H1 (cell line): ENCODE measurements at regions not wholly inside any gene's neighbourhood (a gene's known extent, or its start where the extent isn't known, plus 50 kb on each side); places are given as distances from the start of the nearest gene placed in this dataset.

ENCODE experiments used
- CTCF ChIA-PET: fragments of 300-600 bp; sonication (Branson Sonifier 250); formaldehyde crosslinking; loops from one replicate; lab custom pipeline; 2021; ENCODE audit not compliant: partially characterized antibody; lab: Charles Lee
- POLR2A ChIA-PET: fragments of 300-600 bp; sonication (Branson Sonifier 250); formaldehyde crosslinking; loops from one replicate; lab custom pipeline; 2021; ENCODE audit warnings: inconsistent platforms; ENCODE audit not compliant: partially characterized antibody; lab: Charles Lee
- DNase-seq, 2 experiments: peaks; one replicate each; pipeline versions ENCODE4 v3.0.0 to v3.0.0-alpha.2; 2010 to 2022; ENCODE audit warnings: low spot score in 2 of 2, low read depth in 1 of 2, mixed read lengths in 1 of 2
- FAIRE-seq: peaks from 2 replicates; lab custom pipeline; 2011; peaks lifted over from hg19 to GRCh38; lab: Jason Lieb, UNC
- H2AFZ ChIP-seq: 2 replicates; pipeline ENCODE4 v1.8.1; 2012; ENCODE audit warnings: low read length, inconsistent platforms
- H2AK5ac ChIP-seq: 2 replicates; pipeline ENCODE4 v1.6.1; 2013; ENCODE audit warnings: low read depth, low read length
- H2BK120ac ChIP-seq: replicated peaks from 2 replicates; pipeline ENCODE3; 2013; ENCODE audit warnings: low read depth, low read length, inconsistent platforms
- H2BK12ac ChIP-seq: 2 replicates; pipeline ENCODE4 v1.6.1; 2013; ENCODE audit warnings: low read depth, low read length
- H2BK15ac ChIP-seq: 2 replicates; pipeline ENCODE4 v1.6.1; 2013; ENCODE audit warnings: low read length
- H2BK20ac ChIP-seq: 2 replicates; pipeline ENCODE4 v1.6.1; 2013; ENCODE audit warnings: low read length
- H2BK5ac ChIP-seq: 2 replicates; pipeline ENCODE4 v1.6.1; 2013; ENCODE audit warnings: low read depth, low read length
- H3K14ac ChIP-seq: 2 replicates; pipeline ENCODE4 v1.6.1; 2013; ENCODE audit warnings: inconsistent platforms; ENCODE audit not compliant: insufficient read length
- H3K18ac ChIP-seq: 2 replicates; pipeline ENCODE4 v1.6.1; 2013; ENCODE audit warnings: low read length; ENCODE audit errors: extremely low read depth
- H3K23ac ChIP-seq: 2 replicates; pipeline ENCODE4 v1.6.1; 2013; ENCODE audit warnings: inconsistent platforms; ENCODE audit not compliant: insufficient read length
- H3K23me2 ChIP-seq: 2 replicates; pipeline ENCODE4 v1.6.1; 2013; ENCODE audit warnings: low read depth, low read length
- H3K27ac ChIP-seq: 2 replicates; pipeline ENCODE4 v1.6.1; 2011; ENCODE audit warnings: low read depth, low read length, inconsistent platforms
- H3K27me3 ChIP-seq, 4 experiments: replicated peaks in 1 of 4; 1 replicate in 1 of 4; 2 replicates in 3 of 4; pipeline versions ENCODE4 v1.6.1 to v1.8.1; 2011 to 2013; ENCODE audit warnings: low read length in 3 of 4, mild to moderate bottlenecking in 3 of 4, inconsistent platforms in 2 of 4, mixed read lengths in 2 of 4, moderate library complexity in 1 of 4; ENCODE audit not compliant: control insufficient read depth in 3 of 4, insufficient read depth in 3 of 4; ENCODE audit errors: extremely low read depth in 1 of 4
- H3K36me3 ChIP-seq, 4 experiments: 2 replicates each; pipeline versions ENCODE4 v1.6.1 to v1.8.1; 2011 to 2013; ENCODE audit warnings: mild to moderate bottlenecking in 4 of 4, low read length in 3 of 4, moderate library complexity in 2 of 4, control low read depth in 1 of 4, inconsistent platforms in 1 of 4; ENCODE audit not compliant: insufficient read depth in 4 of 4, control insufficient read depth in 2 of 4
- H3K4ac ChIP-seq: replicated peaks from 2 replicates; pipeline ENCODE3; 2013; ENCODE audit warnings: low read length, low read depth, mixed read lengths, inconsistent platforms; ENCODE audit not compliant: insufficient read length
- H3K4me1 ChIP-seq, 4 experiments: replicated peaks in 1 of 4; 1 replicate in 1 of 4; 2 replicates in 3 of 4; pipeline versions ENCODE4 v1.6.1 to v1.8.1; 2011 to 2013; ENCODE audit warnings: low read length in 3 of 4, inconsistent platforms in 2 of 4, mixed read lengths in 1 of 4; ENCODE audit not compliant: insufficient read depth in 4 of 4, control insufficient read depth in 3 of 4
- H3K4me2 ChIP-seq, 2 experiments: 2 replicates each; pipeline versions ENCODE4 v1.6.1 to v1.8.1; 2011 to 2013; ENCODE audit warnings: low read depth in 2 of 2, low read length in 2 of 2, control low read depth in 1 of 2, inconsistent platforms in 1 of 2, mild to moderate bottlenecking in 1 of 2; ENCODE audit not compliant: insufficient read depth in 1 of 2
- H3K4me3 ChIP-seq, 4 experiments: fragments of 200-600, 300-600 bp in 1 of 4; sonication (generic), shearing (Covaris generic), sonication (Bioruptor Twin) in 1 of 4; 2 replicates each; pipeline versions ENCODE4 v1.5.1 to v1.8.1; 2011 to 2016; ENCODE audit warnings: low read length in 4 of 4, low read depth in 3 of 4, control low read depth in 2 of 4, inconsistent platforms in 2 of 4, mild to moderate bottlenecking in 2 of 4, mixed read lengths in 1 of 4, moderate library complexity in 1 of 4; ENCODE audit not compliant: insufficient read depth in 2 of 4; ENCODE audit errors: extremely low read depth in 1 of 4
- H3K56ac ChIP-seq: replicated peaks from 2 replicates; pipeline ENCODE3; 2013; ENCODE audit warnings: low read depth, mild to moderate bottlenecking, mixed read lengths, low read length, inconsistent platforms; ENCODE audit not compliant: insufficient read length
- H3K79me1 ChIP-seq: 2 replicates; pipeline ENCODE4 v1.6.1; 2013; ENCODE audit warnings: low read depth, low read length, control low read depth
- H3K79me2 ChIP-seq, 2 experiments: 2 replicates each; pipeline versions ENCODE4 v1.6.1 to v1.8.1; 2012 to 2013; ENCODE audit warnings: low read length in 2 of 2, mild to moderate bottlenecking in 2 of 2, inconsistent platforms in 1 of 2; ENCODE audit not compliant: insufficient read depth in 2 of 2, control insufficient read depth in 1 of 2
- H3K9ac ChIP-seq, 4 experiments: replicated peaks in 1 of 4; 1 replicate in 1 of 4; 2 replicates in 3 of 4; pipeline versions ENCODE4 v1.6.1 to v1.8.1; 2011 to 2013; ENCODE audit warnings: low read depth in 3 of 4, low read length in 3 of 4, control low read depth in 2 of 4, mild to moderate bottlenecking in 2 of 4, moderate library complexity in 2 of 4, inconsistent platforms in 1 of 4; ENCODE audit errors: extremely low read depth in 1 of 4
- H3K9me3 ChIP-seq, 2 experiments: 2 replicates each; pipeline versions ENCODE4 v1.6.1 to v1.8.1; 2012 to 2013; ENCODE audit warnings: mild to moderate bottlenecking in 2 of 2, moderate library complexity in 2 of 2, control low read depth in 1 of 2, inconsistent platforms in 1 of 2, low read depth in 1 of 2, low read length in 1 of 2, mixed read lengths in 1 of 2; ENCODE audit not compliant: insufficient read depth in 2 of 2
- H4K20me1 ChIP-seq, 2 experiments: replicated peaks in 1 of 2; 2 replicates each; pipeline versions ENCODE3 to v1.8.1; 2011 to 2013; ENCODE audit warnings: inconsistent platforms in 2 of 2, low read length in 2 of 2, mild to moderate bottlenecking in 1 of 2; ENCODE audit not compliant: insufficient read depth in 2 of 2, control insufficient read depth in 1 of 2
- H4K5ac ChIP-seq: 2 replicates; pipeline ENCODE4 v1.6.1; 2013; ENCODE audit warnings: low read length, low read depth, mixed read lengths, inconsistent platforms; ENCODE audit not compliant: insufficient read length
- H4K8ac ChIP-seq: 2 replicates; pipeline ENCODE4 v1.8.0; 2013; ENCODE audit warnings: mild to moderate bottlenecking, moderate library complexity, low read length, inconsistent platforms; ENCODE audit not compliant: insufficient read depth; ENCODE audit errors: extremely low read depth
- H4K91ac ChIP-seq: replicated peaks from 2 replicates; pipeline ENCODE3; 2013; ENCODE audit warnings: low read length, mixed read lengths, inconsistent platforms; ENCODE audit not compliant: insufficient read length
- CBX5 ChIP-seq: fragments of 300-800, 300-1000 bp; sonication (generic); IDR thresholded peaks from 2 replicates; pipeline ENCODE4 v1.7.1; 2016; ENCODE audit warnings: antibody characterized with exemption, low read length, low read depth
- E2F6 ChIP-seq: IDR thresholded peaks from 2 replicates; pipeline ENCODE4 v1.6.1; 2012; ENCODE audit warnings: inconsistent platforms
- EP300 ChIP-seq, 2 experiments: IDR thresholded peaks; 1 replicate in 1 of 2; 2 replicates in 1 of 2; pipeline ENCODE4 v1.6.1; 2011 to 2012; ENCODE audit warnings: low read depth in 2 of 2, low read length in 2 of 2, mild to moderate bottlenecking in 2 of 2, borderline replicate concordance in 1 of 2, inconsistent platforms in 1 of 2, moderate library complexity in 1 of 2
- EZH2 ChIP-seq: fragments of 200-600 bp; sonication (generic); IDR thresholded peaks from 2 replicates; pipeline ENCODE4 v1.7.1; 2012; ENCODE audit warnings: low read depth, mild to moderate bottlenecking, moderate library complexity, low read length, inconsistent platforms; ENCODE audit not compliant: severe bottlenecking
- GTF2F1 ChIP-seq: IDR thresholded peaks from 2 replicates; pipeline ENCODE4 v1.6.1; 2012; ENCODE audit warnings: low read depth, low read length, improper control_type of control experiment, borderline replicate concordance
- HDAC6 ChIP-seq: IDR thresholded peaks from one replicate; pipeline ENCODE4 v1.7.1; 2012; ENCODE audit warnings: low read depth, mild to moderate bottlenecking, inconsistent platforms, low read length, moderate library complexity
- JUND ChIP-seq: IDR thresholded peaks from 2 replicates; pipeline ENCODE4 v1.6.1; 2011; ENCODE audit warnings: mild to moderate bottlenecking, improper control_type of control experiment, low read length
- KDM1A ChIP-seq: fragments of 200-600, 300-600 bp; sonication (generic); IDR thresholded peaks from 2 replicates; pipeline ENCODE4 v1.7.1; 2016; ENCODE audit warnings: mild to moderate bottlenecking, low read length, borderline replicate concordance
- SIN3A ChIP-seq, 2 experiments: IDR thresholded peaks in 1 of 2; conservative IDR thresholded peaks in 1 of 2; 2 replicates each; pipeline ENCODE4 v1.6.1; 2011 to 2012; ENCODE audit warnings: low read length in 2 of 2, improper control_type of control experiment in 1 of 2, low read depth in 1 of 2, mild to moderate bottlenecking in 1 of 2
- SIRT6 ChIP-seq: IDR thresholded peaks from one replicate; pipeline ENCODE4 v1.7.1; 2012; ENCODE audit warnings: low read length, inconsistent platforms
- SIX5 ChIP-seq: IDR thresholded peaks from 2 replicates; pipeline ENCODE4 v1.6.1; 2011; ENCODE audit warnings: mild to moderate bottlenecking, low read depth, low read length
- SUZ12 ChIP-seq: fragments of 200-600 bp; sonication (generic); IDR thresholded peaks from 2 replicates; pipeline ENCODE4 v1.6.1; 2012; ENCODE audit warnings: mild to moderate bottlenecking, inconsistent platforms, low read length, moderate library complexity, mixed read lengths
- TAF1 ChIP-seq: IDR thresholded peaks from 2 replicates; pipeline ENCODE4 v1.6.1; 2011; ENCODE audit warnings: mild to moderate bottlenecking, low read depth, low read length
- TAF7 ChIP-seq: optimal IDR thresholded peaks from 2 replicates; pipeline ENCODE3; 2011; ENCODE audit warnings: low read depth, mild to moderate bottlenecking, inconsistent platforms, low read length, moderate library complexity, borderline replicate concordance
- WGBS, 2 experiments: shearing (Covaris generic) in 1 of 2; methylation state at CpG; one replicate each; pipeline versions ENCODE4 v1.1.6 to v1.1.7; 2013 to 2015; ENCODE audit warnings: low lambda C conversion rate in 2 of 2, mixed read lengths in 2 of 2, inconsistent platforms in 1 of 2, low coverage in 1 of 2, missing lambda C conversion rate in 1 of 2; ENCODE audit not compliant: insufficient replicate concordance in 2 of 2, insufficient coverage in 1 of 2, insufficient read length in 1 of 2; ENCODE audit errors: extremely low coverage in 1 of 2, missing lambda C conversion rate in 1 of 2; 5-methylcytosine and 5-hydroxymethylcytosine counted together

- Histone ChIP-seq H4K91ac (no peak overlapping the region), H2AK5ac (no peak overlapping the region), H2BK5ac (no peak overlapping the region), H3K4ac (no peak overlapping the region), H2BK20ac (no peak overlapping the region), H3K36me3 (peaks cover 0 to 2% (median 0%) of the 10 kb centered on the region in 4 experiments; a peak in 2 of 8 replicates), H2AFZ (no peak overlapping the region), H3K4me3 (no peak overlapping the region), H3K79me1 (no peaks in the 10 kb centered on the region), H3K9ac (no peak overlapping the region), H3K18ac (no peak overlapping the region), H3K4me1 (peaks cover 4 to 15% (median 9%) of the 10 kb centered on the region in 4 experiments; a peak in 6 of 7 replicates), H3K14ac (no peak overlapping the region), H2BK12ac (no peak overlapping the region), H4K5ac (no peak overlapping the region), H3K23ac (no peak overlapping the region), H3K27me3 (no peaks in the 10 kb centered on the region), H3K23me2 (no peaks in the 10 kb centered on the region), H3K27ac (no peak overlapping the region), H3K79me2 (no peaks in the 10 kb centered on the region), H4K20me1 (no peaks in the 10 kb centered on the region), H4K8ac (no peak overlapping the region), H3K56ac (no peak overlapping the region), H3K9me3 (no peaks in the 10 kb centered on the region), H3K4me2 (no peak overlapping the region), H2BK120ac (no peak overlapping the region), H2BK15ac (no peak overlapping the region)
- FAIRE-seq: no peak
- no CpG with 5 or more reads among the region's 9 CpGs for WGBS, 2 experiments
- CTCF ChIA-PET: no interaction called here
- DNase-seq: no peak
- POLR2A ChIA-PET: no interaction called here
- TF ChIP-seq KDM1A (no peak), HDAC6 (no peak), SIRT6 (no peak), TAF1 (no peak), TAF7 (no peak), SIN3A (conservative IDR thresholded peaks at IDR 0.05 in 1 of 2, IDR thresholded peaks at IDR 0.05 in 1 of 2; ENCODE audit: low read depth in 1 of 2, low read length in 2 of 2) (no peak), JUND (no peak), GTF2F1 (no peak), EZH2 (no peak), SIX5 (no peak), EP300 (IDR thresholded peaks at IDR 0.05; ENCODE audit: borderline replicate concordance in 1 of 2, low read depth in 2 of 2, low read length in 2 of 2) (no peak), E2F6 (no peak), CBX5 (no peak), SUZ12 (no peak)
These were observed 252.7 kb upstream of the MBL2 start for GRCh38 chr10:53025172-53025711.
